HG03196 (cell line): ENCODE measurements at regions not wholly inside any gene's neighbourhood (a gene's known extent, or its start where the extent isn't known, plus 50 kb on each side); places are given as distances from the start of the nearest gene placed in this dataset.
"Not testable (repeated sequence)": the region's sequence is repeated elsewhere in the genome, so short reads cannot be mapped to it uniquely, and the experiment has no call there.

Source experiments
- ATAC-seq: cut with Tn5 transposase; IDR thresholded peaks from one replicate; pipeline ENCODE4 v1.9.1; 2021; ENCODE audit not compliant: unreplicated experiment

DNA sequence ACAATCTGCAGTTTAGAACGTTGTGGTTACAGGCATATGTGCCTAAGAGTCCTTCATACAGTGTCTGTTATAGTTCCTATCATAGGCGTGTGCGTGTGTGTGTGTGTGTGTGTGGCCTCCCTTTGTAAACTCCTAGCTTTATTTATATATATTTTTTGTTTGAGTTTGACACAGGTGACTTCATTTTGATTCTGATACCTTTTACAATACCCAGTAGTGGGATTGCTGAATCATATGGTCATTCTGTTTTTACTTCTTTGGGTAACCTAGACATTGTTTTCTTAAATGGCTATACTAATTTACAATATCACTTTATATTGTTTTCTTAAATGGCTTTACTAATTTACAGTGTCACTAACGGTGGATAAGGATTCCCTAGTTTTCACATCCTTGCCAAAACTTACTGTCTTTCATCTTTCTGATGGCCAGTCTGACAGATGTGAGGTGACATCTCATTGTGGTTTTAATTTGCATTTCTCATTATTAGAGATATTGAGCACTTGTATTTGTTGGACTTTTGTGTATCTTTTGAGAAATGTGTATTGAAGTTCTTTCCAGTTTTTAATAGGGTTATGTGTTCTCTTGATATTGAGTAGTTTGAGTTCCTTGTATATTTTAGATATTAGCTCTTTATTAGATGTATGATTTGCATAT lies 211.1 kb upstream of the NUDT6 start:
- no peak for ATAC-seq

DNA sequence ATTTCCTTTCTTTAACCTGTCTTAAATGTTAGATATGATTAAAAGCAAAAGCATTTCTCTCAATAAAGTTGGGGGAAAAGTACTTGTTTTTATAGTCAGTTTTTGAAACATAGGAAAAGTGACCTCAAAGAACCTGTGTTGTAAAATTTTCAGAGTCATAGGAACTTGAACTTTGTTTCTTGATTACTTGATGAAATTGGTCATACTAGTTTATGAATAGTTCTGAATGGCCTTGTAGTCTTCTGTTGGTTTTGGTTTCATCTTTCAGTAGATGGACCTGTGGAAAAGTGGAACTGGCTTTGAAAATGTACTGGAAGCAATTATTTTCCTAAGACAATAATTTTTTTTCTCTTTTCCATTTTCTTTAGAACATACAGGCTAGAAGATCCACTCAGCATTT lies 222.2 kb upstream of the NUDT6 start:
- ATAC-seq, result no peak

DNA sequence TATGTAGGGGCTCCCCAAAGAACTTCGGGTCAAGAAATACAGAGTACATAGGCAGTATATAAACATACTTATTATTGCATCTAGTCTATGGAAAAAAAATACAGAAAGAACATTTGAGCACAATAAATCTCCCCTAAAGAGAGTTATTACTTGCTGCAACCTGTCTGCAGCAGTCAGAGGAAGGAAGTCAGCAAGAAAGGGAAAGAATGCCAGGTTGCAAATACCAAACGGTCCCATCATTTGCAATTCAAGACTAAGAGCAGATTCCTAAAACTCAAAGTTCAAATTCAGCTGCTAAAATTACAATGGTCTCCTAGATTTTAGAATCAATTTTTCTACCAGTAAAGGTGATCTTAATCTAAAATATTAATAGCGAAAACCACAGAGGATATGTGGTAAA lies 236.2 kb upstream of the NUDT6 start:
- no peak for ATAC-seq

DNA sequence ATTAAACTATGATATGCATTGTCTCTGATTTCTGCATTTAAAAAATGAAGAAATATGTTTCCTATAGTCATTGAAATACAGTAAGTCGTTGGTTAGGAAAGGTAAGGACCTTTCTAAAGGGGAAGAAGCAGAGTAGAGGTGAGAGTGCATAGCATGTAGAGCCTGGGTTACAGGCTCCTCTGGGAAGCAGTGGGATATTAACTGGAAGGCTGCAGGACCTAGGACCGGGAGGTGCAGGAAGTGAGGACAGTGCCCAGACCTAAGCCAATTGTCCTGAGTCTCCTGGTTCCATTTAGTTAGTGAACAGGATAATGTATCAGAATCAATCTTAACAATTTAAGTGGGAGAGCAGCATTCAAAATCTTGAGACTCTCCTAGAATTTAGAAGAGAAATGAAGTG lies 237.1 kb upstream of the NUDT6 start:
- no peak for ATAC-seq

DNA sequence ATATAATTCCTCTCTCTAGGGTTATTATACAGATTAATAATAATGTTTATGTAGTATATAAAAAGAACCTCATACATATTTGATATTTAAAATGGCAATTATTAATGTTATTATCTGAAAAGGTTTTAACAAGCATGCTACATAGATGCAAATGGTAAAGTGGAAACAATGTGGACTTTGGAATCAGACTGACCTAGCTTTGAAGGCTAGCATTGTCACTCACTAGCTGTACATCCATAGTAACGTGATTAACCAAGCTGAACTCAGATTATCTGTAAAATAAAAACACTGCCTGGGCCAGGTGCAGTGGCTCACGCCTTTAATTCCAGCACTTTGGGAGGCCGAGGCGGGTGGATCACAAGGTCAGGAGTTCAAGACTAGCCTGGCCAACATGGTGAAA lies 233.7 kb upstream of the SPRY1 start:
- ATAC-seq, result no peak

DNA sequence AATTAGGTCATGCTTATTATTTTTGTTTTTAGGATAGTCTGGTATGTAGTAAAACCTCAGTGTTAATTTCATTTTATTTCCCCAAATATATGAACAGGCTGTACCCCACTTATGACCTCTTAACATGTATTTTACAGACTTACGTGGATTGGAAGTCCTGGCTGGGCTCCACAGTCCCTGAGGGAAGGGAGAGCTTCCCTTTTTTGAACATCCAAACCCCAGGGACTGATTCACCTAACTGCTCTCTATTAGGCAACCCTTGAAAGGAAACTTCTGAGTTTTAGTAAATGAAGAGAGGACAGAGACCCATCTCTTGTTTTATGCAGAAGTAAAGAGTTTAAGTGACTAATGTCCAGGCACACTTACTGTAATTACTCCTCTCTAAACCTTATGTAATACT lies 233.1 kb upstream of the SPRY1 start:
- ATAC-seq, result no peak

DNA sequence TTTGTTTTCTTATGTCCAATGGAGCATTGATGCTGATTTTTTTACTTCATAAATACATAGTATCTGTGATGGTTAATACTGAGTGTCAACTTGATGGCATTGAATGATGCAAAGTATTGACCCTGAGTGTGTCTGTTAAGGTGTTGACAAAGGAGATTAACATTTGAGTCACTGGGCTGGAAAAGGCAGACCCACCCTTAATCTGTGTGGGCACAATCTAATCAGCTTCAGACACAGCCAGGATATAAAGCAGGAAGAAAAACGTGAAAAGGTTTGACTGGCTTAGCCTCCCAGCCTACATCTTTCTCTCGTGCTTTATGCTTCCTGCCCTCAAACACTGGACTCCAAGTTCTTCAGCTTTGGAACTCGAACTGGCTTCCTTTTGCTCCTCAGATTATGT lies 230.6 kb upstream of the SPRY1 start:
- no peak for ATAC-seq

DNA sequence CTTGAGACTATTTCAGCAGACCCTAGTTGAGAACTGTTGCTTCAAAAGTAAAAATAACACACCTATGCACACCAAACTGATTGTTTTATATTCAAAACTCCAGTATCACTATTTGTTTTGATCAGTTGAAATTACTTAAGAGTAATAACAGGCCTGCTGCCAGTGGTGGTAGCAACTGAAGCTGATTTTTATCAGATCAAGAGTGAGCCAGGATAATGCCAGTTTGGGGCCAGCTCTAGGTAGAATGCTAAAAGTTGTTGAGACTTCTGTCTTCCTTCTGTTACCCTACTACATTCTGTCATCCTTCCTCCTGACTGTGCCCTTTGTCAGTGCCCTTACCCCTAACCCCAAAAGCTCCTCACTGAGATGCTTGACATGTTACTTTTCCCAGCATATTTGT lies 228.7 kb upstream of the SPRY1 start:
- no peak for ATAC-seq

DNA sequence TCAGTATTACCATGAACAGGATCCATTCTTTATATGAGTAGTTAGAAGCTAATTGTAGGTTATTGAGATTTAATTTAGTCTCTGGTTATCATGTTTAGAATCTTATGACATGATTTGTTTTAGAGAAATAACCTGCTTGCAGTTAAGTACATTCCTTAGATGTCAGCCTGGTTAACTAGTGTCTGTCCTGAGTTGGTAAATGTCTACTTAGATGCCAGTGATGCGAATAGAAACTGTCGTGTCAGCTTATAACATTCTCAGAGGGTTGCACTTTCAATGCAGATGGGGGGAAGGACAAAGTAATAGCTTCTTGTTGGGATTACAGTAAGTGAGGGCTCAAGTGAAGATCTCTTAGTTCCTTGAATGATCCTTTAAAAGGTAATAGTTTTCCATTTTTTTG lies 227.8 kb upstream of the SPRY1 start:
- no peak for ATAC-seq

DNA sequence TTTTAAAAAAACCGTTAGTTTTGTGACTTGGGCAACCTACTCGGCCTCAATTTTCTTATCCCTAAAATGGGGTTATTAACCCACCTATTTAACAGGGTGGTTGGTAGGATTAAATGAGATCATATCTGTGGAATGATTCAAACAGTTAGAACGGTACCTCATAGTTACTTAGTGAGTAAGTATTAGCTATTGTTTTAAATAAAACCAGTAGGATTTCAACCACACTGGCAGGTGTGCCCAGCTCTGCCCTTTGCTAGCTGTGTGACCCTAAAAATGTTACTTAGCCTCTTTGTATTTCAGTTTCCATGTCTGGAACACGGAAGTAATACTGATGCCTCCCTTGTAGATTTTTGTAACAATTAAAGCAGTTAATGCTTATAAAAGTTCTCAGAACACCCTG lies 225.8 kb upstream of the SPRY1 start:
- no peak for ATAC-seq

DNA sequence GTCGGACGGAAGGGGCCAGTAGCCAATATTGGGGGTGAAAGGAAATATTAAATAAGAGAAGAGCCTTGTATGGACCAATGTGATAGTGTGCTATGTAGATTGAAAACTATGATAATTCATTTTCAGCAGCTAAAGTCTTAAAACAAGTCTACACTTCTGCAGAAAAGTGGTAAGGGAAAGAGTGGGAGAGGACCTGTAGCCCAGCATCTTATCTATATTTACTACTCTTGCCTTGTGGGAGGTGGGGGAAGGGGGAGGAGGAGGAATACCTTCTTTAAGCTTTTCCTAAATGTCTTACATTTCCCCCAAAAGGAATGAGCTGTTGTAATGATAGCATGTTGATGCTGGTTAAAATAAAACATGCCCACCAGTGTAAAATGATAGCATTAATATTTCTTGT lies 220.0 kb upstream of the SPRY1 start:
- no peak for ATAC-seq

DNA sequence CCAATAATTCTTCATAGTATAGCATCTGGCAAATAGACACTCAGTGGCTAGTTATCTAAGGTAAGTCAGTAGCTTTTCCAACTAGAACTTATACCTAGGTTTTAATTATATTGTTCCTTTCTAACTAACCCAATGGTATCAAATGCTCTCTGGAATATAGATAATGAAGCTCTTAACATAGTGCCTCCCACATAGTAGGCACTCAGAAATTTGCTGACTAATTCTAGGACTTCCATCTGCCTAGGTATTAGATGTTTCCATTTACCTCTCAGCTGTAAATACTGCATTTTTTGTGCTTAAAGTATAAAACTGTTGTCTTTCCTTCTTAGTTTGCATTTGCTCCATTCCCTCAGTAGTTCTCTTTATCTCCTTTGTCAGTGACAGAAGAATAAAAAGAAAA lies 214.3 kb upstream of the SPRY1 start:
- ATAC-seq, result no peak

DNA sequence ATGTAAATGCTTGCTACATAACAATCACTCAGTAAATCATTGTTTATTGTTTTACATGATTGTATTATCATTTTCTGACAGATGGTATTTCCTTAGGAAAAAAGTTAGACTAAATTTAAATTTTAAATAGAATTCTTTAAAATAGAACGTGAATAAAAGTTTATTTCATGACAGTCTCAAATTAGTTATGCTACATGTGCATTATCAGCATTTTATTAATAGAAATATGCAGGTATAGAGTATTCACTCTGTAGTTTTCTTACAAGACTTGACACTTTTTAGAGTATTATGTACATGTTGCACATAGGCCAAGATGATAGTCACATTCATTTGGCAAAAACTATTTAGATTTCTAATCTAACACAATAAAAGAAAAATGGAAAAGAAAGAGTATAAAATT lies 213.3 kb upstream of the SPRY1 start:
- ATAC-seq, result no peak

DNA sequence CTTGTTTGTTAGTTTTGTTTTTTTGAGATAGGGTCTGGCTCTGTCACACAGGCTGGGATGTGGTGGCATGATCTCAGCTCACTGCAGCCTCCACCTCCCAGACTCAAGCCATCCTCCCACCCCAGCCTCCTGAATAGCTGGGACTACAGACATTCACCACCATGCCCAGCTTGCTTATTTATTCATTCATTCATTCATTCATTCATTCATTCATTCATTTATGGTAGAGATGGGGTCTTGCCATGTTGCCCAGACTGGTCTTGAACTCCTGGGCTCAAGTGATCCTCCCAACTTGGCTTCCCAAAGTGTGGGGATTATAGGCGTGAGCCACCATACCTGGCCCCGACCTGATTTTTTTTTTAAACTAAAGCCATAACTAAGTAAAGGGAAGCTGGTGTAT lies 212.8 kb upstream of the SPRY1 start:
- ATAC-seq, result not testable (repeated sequence)

DNA sequence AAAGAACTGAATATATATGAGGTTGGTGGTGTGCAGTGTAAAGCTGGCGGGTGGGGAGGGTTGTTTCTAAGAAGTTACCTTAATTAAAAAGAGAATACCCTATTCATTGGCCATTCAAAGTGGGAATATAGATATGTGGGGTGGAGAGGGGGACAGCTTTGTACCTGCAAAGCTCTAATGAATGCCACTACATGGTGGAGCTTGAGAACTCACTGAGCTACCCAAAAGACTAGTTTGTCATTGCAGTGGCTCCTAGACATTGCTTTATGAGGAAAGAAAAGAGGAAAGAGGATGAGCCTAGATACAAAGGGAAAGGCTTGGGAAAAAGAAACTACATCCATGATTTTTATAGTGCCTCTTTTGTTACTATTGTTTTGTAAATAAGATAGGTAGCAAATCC lies 209.9 kb upstream of the SPRY1 start:
- no peak for ATAC-seq

DNA sequence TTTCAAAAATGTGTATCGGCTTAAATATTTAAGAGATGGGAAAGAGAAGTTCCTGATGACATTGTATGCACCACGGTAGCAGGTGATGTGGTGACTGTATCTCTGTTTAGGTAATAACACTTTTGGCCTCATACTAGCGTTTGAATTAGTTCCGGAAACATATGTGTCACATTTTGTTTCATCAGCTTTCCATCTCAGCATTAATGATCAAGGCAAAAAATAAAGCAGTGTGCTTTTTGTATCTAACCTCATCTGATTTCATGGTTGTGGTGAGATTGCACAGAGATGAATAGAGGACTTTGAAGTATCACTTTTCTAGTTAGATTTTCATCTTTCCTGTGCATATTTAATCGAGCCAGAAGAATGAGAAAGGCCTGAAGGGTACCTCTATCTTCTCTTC lies 206.4 kb upstream of the SPRY1 start:
- no peak for ATAC-seq

DNA sequence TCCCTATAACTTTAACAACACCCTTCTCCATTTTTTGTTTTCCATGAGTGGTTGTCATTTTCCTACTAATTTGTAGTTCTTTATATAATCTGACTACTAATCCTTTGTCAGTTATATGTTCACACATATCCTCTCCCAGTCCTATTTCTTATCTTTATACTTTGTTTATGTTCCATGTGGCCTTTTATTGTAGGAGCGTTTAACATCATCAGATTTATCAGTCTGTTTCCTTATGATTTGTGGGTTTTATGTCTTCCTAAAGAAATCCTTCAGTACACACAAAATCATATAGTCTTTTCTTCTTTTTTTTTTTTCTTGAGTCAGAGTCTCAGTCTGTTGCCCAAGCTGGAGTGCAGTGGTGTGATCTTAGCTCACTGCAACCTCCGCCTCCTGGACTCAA lies 204.9 kb upstream of the SPRY1 start:
- no peak for ATAC-seq

DNA sequence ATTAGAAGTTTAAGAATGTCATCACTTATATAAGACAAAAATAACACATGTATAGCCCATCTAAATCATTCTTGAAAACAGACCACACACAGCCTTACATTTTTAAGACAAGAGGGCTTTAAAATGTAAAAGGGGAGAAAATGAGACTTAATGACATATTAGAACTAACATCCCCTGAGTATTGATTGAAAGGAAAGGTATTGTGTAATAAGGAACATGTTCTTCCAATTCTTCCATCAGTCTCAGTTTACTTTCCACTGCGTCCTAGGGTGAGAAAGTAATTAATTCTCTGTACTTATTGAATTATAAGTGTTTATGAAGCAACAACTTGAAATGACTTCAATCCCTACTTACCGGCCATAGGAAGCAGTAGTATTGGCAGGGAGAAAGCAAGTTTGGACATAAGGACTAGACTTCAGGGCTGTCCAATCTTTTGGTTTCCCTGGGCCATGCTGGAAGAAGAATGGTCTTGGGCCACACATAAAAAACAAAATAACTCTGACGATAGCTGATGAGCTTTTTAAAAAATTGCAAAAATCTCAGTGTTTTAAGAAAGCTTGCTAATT lies 202.7 kb upstream of the SPRY1 start:
- no peak for ATAC-seq

DNA sequence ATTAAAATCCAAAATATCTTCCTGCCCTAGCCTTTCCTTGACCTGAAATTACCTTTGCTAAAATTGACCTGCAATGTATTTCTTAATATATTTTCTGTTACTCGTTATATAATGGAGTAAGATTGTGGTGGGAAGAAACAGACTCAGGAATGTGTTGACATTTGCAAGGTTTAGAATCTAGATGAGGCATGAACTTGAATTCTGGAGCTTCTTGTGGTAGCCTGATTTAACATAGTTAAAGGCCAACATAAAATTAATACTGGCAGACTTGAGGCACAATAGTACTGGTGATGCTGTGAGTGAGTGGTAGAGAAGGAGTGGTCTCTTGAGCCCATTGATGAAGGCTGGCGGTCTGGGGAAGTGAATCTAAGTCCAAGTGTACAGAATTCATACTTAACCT lies 197.9 kb upstream of the SPRY1 start:
- ATAC-seq, result no peak

DNA sequence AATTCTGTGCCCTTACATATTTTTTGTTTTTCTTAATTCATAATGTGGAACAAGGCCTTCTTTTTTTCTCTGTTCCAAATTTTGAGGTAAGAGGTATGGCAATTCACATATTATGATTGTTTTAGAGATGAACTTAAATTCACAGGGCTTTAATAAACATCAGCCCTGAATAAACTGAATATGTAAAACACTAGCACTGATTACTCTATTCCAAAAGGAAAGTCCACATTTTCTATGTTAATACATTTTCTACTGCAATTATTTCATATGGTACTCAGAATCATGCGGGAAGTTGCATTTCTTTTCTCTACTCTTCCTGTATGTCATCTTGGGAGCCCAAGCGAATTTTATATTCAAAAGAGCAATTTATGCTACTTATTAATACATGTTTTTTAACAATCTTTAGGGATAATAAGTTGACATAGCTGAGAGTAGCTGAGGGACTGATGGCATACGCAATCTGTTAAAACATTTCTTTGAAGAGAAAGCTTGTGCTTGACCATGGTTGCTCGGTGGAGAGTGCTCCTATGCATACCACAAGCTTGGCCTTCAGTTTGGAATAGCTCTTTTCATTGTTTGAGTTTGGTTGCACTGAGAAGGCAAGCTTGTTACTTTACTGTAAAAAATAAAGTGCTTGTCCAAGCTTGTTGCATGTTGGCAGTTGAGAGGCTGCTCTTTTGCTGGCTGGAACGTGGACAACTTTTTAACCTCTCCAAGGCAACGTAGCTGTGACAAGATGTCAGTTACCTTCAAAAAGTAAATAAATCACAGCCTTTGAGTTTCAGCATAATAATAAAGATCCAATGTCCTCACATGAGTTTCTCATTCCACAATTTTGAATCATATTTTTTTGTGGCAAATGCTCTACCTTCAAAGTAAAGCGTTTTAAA lies 196.3 kb upstream of the SPRY1 start:
- no peak for ATAC-seq

DNA sequence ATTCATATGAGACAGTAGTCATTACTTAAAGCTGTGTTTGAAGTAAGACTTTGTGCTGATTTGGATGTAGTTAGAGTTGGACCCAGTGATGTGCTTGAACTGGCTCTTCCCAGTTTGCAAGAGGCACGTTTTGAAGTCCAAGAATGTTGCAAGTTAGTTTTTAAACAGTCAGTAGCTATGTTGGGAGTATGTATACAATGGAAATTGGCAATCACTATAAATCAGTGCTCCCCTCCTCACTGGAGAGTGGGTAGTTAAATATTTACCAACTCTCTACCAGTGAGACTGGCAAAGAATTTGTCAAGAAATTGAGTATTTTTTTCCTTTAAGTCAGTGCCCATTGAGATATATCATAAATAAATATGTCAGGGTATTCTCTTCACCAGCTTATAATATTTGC lies 191.9 kb upstream of the SPRY1 start:
- no peak for ATAC-seq

DNA sequence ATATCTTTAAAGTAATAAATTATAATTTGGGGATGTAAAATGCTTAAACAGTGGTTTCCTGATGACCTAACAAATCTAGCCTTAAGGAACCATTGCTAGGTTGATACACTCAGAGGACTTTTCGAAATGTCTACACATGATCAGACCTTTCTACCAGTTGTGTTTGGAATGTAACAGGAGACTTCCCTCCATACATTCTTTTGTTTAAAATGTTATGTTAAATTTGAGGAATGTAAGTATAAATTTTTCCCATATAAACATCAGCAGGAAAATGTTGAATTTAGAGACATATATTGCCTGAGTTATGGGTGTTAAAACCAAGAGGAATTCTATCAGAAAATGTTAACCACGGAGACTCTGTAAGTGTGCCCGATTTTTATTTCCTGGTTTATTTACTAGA lies 190.6 kb upstream of the SPRY1 start:
- no peak for ATAC-seq
